Thyroid gland (tissue), 4 donors: ENCODE measurements at regions not wholly inside any gene's neighbourhood (a gene's known extent, or its start where the extent isn't known, plus 50 kb on each side); places are given as distances from the start of the nearest gene placed in this dataset.

Source experiments
- DNase-seq, 2 donors: peaks; one replicate each; pipeline ENCODE4 v3.0.0-alpha.2; 2019
- H3K27ac ChIP-seq, 3 donors: fragments of 200-600 bp; sonication (generic); 1 replicate in 2 of 3; 2 replicates in 1 of 3; pipeline ENCODE4 v1.5.1; 2016 to 2019; ENCODE audit warnings: mild to moderate bottlenecking in 1 of 3, moderate library complexity in 1 of 3
- H3K27me3 ChIP-seq: fragments of 200-600 bp; sonication (generic); one replicate; pipeline ENCODE4 v1.5.1; 2019
- H3K36me3 ChIP-seq, 2 donors: fragments of 200-600 bp; sonication (generic); one replicate each; pipeline ENCODE4 v1.5.1; 2016 to 2019
- H3K4me1 ChIP-seq, 2 donors: fragments of 200-600 bp; sonication (generic); one replicate each; pipeline ENCODE4 v1.5.1; 2017 to 2019
- H3K4me3 ChIP-seq, 3 donors: fragments of 200-600 bp; sonication (generic); replicated peaks in 1 of 3; 1 replicate in 2 of 3; 2 replicates in 1 of 3; pipeline ENCODE4 v1.5.1; 2016; ENCODE audit warnings: mild to moderate bottlenecking in 1 of 3
- H3K9me3 ChIP-seq: fragments of 200-600 bp; sonication (generic); one replicate; pipeline ENCODE4 v1.5.1; 2017
- CTCF ChIP-seq, 6 experiments: fragments of 200-600 bp in 3 of 6; fragments of 450-650 bp in 3 of 6; sonication (generic) in 3 of 6; IDR thresholded peaks; one replicate each; pipeline ENCODE4 v1.5.1; 2016 to 2019; ENCODE audit warnings: antibody characterized with exemption in 6 of 6, mild to moderate bottlenecking in 2 of 6, inconsistent platforms in 1 of 6, moderate library complexity in 1 of 6
- POLR2A ChIP-seq, 2 donors: fragments of 450-650 bp; IDR thresholded peaks; one replicate each; pipeline ENCODE4 v1.6.1; 2017; ENCODE audit warnings: antibody characterized with exemption in 2 of 2, mild to moderate bottlenecking in 2 of 2, moderate library complexity in 1 of 2
- WGBS, 2 donors: methylation state at CpG; one replicate each; pipeline ENCODE4 v1.1.5; 2017; 5-methylcytosine and 5-hydroxymethylcytosine counted together
- intact Hi-C: fragments of 100-400 bp; cut with DNase I; formaldehyde crosslinking; loops from one replicate; pipeline ENCODE4 v1.15.1; 2023

DNA sequence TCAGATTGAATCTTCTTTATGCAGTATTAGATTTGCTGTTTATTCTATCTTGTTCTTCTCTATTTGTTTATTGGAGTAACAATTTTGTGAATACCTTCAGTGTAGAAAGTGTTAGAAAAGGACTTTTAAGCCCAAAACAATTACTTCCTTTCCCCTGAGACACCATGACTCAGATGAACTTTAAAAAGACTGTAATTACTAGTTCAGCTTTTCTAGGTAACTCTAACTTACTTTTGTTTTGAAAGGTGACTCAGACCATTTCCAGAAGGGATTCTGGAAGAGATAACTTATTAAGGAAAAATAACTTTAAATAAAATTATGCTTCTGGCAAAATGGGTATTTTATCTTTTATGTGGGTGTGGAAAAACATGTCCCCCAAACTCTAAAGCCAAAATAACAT is 561.5 kb upstream of the PCDH10 start:
- no peaks in the 10 kb centered on the region for H3K4me1 ChIP-seq
- no peaks in the 10 kb centered on the region for H3K36me3 ChIP-seq
- intact Hi-C loops = no loop called here
- DNase-seq = no peak
- no peak for TF ChIP-seq POLR2A (IDR thresholded peaks at IDR 0.05)
- TF ChIP-seq CTCF (IDR thresholded peaks at IDR 0.05) = no peak
- H3K4me3 ChIP-seq = no peak overlapping the region
- no peaks in the 10 kb centered on the region for H3K9me3 ChIP-seq
- no peaks in the 10 kb centered on the region for H3K27me3 ChIP-seq
- H3K27ac ChIP-seq = no peak overlapping the region

DNA sequence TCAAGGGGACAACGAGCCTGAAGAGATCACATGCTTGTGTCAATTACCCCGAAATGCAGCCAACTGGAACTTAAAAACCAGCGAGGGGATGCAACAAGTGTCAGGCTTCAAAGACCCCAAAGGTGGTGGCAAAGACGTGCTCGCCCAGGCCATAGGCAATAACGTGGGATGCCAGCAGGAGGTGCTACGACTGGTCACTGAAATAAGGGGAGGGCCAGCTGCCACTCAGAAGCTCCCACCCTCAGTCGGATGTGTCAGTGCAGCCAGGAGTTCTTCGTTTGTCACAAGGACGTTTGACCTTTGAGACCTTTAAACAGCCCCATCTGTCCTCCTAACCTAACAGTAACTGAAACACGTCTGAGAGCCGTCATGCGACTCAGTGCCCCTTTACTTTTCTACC is 556.8 kb upstream of the PCDH10 start:
- no peak for TF ChIP-seq POLR2A (IDR thresholded peaks at IDR 0.05)
- TF ChIP-seq CTCF (IDR thresholded peaks at IDR 0.05) = no peak
- WGBS, 2 donors = 74 to 78% methylated on average over 13 of the region's 13 CpGs
- no peak for DNase-seq
- Histone ChIP-seq H3K4me3 (no peak overlapping the region), H3K27me3 (no peaks in the 10 kb centered on the region), H3K27ac (no peak overlapping the region), H3K4me1 (no peaks in the 10 kb centered on the region), H3K9me3 (no peaks in the 10 kb centered on the region), H3K36me3 (no peaks in the 10 kb centered on the region)
- intact Hi-C loops = no loop called here

DNA sequence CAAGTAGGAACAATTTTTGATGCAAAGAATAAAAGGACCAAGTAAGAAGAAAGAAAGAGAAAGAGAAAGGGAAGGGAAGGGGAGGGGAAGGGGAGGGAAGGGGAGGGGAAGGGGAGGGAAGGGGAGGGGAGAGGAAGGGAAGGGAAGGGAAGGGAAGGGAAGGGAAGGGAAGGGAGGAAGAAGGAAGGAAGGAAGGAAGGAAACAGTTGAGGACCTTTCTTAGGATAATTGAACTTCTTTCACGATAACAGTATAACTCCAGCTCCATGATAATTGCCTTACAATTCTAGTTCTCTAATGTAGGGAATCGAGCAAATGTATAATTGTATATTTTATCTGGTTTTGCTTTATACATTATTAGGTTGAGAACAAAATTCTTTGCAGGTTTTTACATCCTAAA is 556.2 kb upstream of the PCDH10 start:
- Histone ChIP-seq H3K9me3 (no peaks in the 10 kb centered on the region), H3K27ac (no peak overlapping the region), H3K4me1 (no peaks in the 10 kb centered on the region), H3K27me3 (no peaks in the 10 kb centered on the region), H3K4me3 (no peak overlapping the region), H3K36me3 (no peaks in the 10 kb centered on the region)
- DNase-seq = no peak
- WGBS, 2 donors = 79 to 84% methylated on average over 2 of the region's 2 CpGs
- intact Hi-C loops = no loop called here
- no peak for TF ChIP-seq CTCF (IDR thresholded peaks at IDR 0.05)
- TF ChIP-seq POLR2A (IDR thresholded peaks at IDR 0.05) = no peak

DNA sequence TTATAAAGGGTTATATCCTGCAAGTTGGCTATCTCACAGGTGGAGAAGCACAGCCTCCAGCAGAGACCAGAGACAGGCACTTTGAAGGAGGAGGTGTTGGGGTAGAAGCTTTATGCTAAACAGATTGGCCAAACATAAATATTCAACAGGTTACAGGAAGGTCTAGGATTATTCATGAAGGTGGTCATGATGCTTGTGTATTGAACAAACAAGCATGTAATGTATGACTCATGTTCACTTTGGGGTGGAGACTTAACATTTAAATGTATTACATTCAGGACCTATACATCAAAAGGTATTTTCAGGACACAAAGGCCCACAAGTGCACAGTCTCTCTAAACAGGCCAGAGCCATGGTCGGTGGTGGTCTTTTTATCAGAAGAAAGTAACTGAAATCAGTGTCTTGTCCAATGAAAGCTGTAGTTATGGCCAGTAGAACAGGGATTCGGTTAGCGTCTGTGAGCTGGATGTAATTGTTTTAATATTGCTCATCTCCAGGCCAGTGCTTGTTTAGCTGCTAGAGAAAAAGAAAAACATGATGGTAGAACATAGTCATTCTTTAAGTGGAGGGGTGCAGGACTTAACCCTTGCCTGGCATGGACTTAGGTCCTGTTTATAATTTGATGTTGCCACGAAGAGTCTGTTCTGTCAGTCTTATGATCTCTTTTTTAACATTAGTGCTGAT is 555.2 kb upstream of the PCDH10 start:
- H3K4me3 ChIP-seq = no peak overlapping the region
- DNase-seq = no peak
- no peaks in the 10 kb centered on the region for H3K9me3 ChIP-seq
- no peak for TF ChIP-seq CTCF (IDR thresholded peaks at IDR 0.05)
- TF ChIP-seq POLR2A (IDR thresholded peaks at IDR 0.05) = no peak
- WGBS, 2 donors = 65 to 74% methylated on average over 4 of the region's 4 CpGs
- H3K36me3 ChIP-seq = no peaks in the 10 kb centered on the region
- no peaks in the 10 kb centered on the region for H3K4me1 ChIP-seq
- no peaks in the 10 kb centered on the region for H3K27me3 ChIP-seq
- no peak overlapping the region for H3K27ac ChIP-seq
- intact Hi-C loops = no loop called here

- intact Hi-C loops = no loop called here
- no peaks in the 10 kb centered on the region for H3K27me3 ChIP-seq
- H3K4me3 ChIP-seq = no peak overlapping the region
- H3K4me1 ChIP-seq = no peaks in the 10 kb centered on the region
- no peak for DNase-seq
- H3K27ac ChIP-seq = no peak overlapping the region
- H3K36me3 ChIP-seq = no peaks in the 10 kb centered on the region
- TF ChIP-seq POLR2A (IDR thresholded peaks at IDR 0.05) = no peak
- no peak for TF ChIP-seq CTCF (IDR thresholded peaks at IDR 0.05)
- 79 to 91% methylated on average over 1 of the region's 1 CpG for WGBS, 2 donors
- no peaks in the 10 kb centered on the region for H3K9me3 ChIP-seq
These were observed 552.9 kb upstream of the PCDH10 start for GRCh38 chr4:132596186-132596585.
